Stimulated activated CD8-positive, alpha-beta memory T cell treated with anti-CD3 and anti-CD28 coated beads, Interleukin-12 subunit alpha, Interleukin-12 subunit beta, amount 100 ng/mL, for 24 hours (primary cell): ENCODE measurements at regions not wholly inside any gene's neighbourhood (a gene's known extent, or its start where the extent isn't known, plus 50 kb on each side); places are given as distances from the start of the nearest gene placed in this dataset.

Experiments used
- DNase-seq: peaks from one replicate; pipeline ENCODE4 v3.0.0-alpha.2; 2020; ENCODE audit errors: extremely low read depth

DNA sequence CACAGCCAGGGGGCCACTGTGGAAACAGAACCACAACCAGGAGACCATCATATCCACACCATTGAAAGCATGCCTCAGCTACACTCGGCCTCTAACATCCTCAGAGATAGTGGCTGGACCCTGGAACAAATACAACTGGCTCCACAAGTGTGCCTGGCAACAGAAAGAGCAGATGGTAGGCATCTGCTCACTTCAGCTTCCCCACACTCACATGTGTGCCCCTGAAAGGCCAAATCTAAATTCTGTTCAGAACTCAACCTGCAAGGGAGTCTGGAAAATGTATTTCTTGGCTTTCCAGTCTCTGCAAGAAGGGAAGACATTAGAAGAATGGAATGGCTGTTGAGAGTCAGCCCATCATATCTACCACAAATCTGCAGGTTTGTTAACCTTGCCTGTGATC is 54.7 kb upstream of the CTNNB1 start:
- no peak for DNase-seq

DNA sequence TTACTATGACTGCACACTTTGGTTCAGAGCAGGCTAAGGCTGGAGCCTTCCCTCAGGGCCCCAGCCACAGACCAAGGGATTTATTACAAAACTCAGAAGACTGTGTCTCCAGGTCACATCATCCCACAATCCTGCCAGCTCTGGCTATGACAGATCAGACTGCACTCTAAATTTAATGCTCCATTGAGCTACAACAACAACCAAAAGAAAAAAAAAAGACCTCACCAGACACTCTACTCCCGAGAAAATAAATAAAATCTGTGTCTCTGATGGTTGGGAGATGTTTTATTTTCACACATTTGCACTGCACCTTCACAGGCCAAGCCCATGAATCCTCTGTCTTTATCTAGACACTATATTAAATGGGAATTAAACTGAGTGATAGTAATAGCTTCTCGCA is 50.8 kb upstream of the CTNNB1 start:
- no peak for DNase-seq

DNA sequence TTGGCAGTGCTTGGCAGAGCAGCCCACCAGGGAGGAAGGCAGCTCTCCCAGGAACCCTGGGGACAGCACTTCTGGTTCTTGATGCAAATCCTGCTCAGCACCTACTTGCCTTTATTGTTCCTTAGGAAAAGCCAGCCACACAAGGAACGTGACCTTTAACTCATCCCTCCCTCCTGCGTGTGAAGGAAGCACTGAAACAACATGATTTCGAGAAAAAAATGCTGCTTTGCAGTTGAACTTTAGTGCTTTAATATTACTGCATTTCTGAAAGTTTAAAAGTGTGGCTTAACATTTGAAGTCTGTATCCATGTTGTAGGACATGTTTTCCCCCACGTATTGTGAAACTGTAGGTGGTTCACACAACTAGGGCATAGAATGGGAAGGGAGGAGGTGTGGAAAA is 50.4 kb upstream of the CTNNB1 start:
- DNase-seq: no peak
